ENCODE measurements at regions not wholly inside any gene's neighbourhood (a gene's known extent, or its start where the extent isn't known, plus 50 kb on each side); places are given as distances from the start of the nearest gene placed in this dataset.

GRCh38 chr10:50972591-50972990 lies 87.2 kb upstream of the A1CF start:
- no peaks in the 10 kb centered on the region for H3K9me2 ChIP-seq (replicated peaks; ENCODE audit: insufficient read depth, low read length)
- H3K9ac ChIP-seq (ENCODE audit: low read length), result no peak overlapping the region
- no peak overlapping the region for H3K4me2 ChIP-seq (ENCODE audit: low read depth, low read length, poor library complexity, severe bottlenecking)
- no peak overlapping the region for H3K27ac ChIP-seq (ENCODE audit: low read length)
- no peaks in the 10 kb centered on the region for H3K4me1 ChIP-seq (ENCODE audit: low read length)
- H4K20me1 ChIP-seq (ENCODE audit: insufficient read depth, low read depth, low read length), result no peaks in the 10 kb centered on the region
- H3K9me3 ChIP-seq (ENCODE audit: low read length), result no peaks in the 10 kb centered on the region
- no peaks in the 10 kb centered on the region for H3K36me3 ChIP-seq (ENCODE audit: insufficient read depth, low read length)
- H3K27me3 ChIP-seq (ENCODE audit: low read length), result no peaks in the 10 kb centered on the region
- no peak overlapping the region for H2AFZ ChIP-seq (ENCODE audit: low read length)
- no peak overlapping the region for H3K4me3 ChIP-seq (ENCODE audit: low read length)
- no peak for DNase-seq
- no peaks in the 10 kb centered on the region for H3K79me2 ChIP-seq (ENCODE audit: low read length)

DNA sequence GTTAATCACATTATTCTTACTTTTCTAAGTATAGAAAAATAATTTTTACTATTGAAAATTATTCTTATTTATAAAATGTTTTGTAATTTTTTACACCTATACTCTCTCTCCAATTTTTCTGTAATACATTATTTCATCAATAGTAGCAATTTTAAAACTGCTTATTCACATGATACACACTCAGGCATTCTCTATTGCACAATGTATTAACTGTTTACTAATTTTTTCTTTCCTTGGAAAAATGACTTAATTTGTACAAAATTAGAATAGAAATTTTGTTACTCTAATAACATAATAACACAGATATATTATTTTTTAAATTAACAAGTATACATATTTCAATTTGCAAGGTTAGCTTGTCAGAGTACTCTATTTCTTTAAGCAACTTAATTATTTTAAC lies 92.9 kb upstream of the PRKG1 start:
- no peaks in the 10 kb centered on the region for H3K4me1 ChIP-seq (ENCODE audit: low read length)
- no peak overlapping the region for H3K9ac ChIP-seq (ENCODE audit: low read length)
- no peaks in the 10 kb centered on the region for H4K20me1 ChIP-seq (ENCODE audit: insufficient read depth, low read depth, low read length)
- H3K4me2 ChIP-seq (ENCODE audit: low read depth, low read length, poor library complexity, severe bottlenecking), result no peak overlapping the region
- DNase-seq, result no peak
- H3K27ac ChIP-seq (ENCODE audit: low read length), result no peak overlapping the region
- no peaks in the 10 kb centered on the region for H3K79me2 ChIP-seq (ENCODE audit: low read length)
- H3K9me2 ChIP-seq (replicated peaks; ENCODE audit: insufficient read depth, low read length), result no peaks in the 10 kb centered on the region
- H3K36me3 ChIP-seq (ENCODE audit: insufficient read depth, low read length), result no peaks in the 10 kb centered on the region
- H3K4me3 ChIP-seq (ENCODE audit: low read length), result no peak overlapping the region
- H3K9me3 ChIP-seq (ENCODE audit: low read length), result no peaks in the 10 kb centered on the region
- no peak overlapping the region for H2AFZ ChIP-seq (ENCODE audit: low read length)
- no peaks in the 10 kb centered on the region for H3K27me3 ChIP-seq (ENCODE audit: low read length)

GRCh38 chr10:50981904-50982303 lies 92.4 kb upstream of the PRKG1 start:
- Histone ChIP-seq H3K9me2 (replicated peaks; ENCODE audit: insufficient read depth, low read length) (no peaks in the 10 kb centered on the region), H3K27me3 (ENCODE audit: low read length) (no peaks in the 10 kb centered on the region), H3K36me3 (ENCODE audit: insufficient read depth, low read length) (no peaks in the 10 kb centered on the region), H3K4me1 (ENCODE audit: low read length) (no peaks in the 10 kb centered on the region), H4K20me1 (ENCODE audit: insufficient read depth, low read depth, low read length) (no peaks in the 10 kb centered on the region), H3K79me2 (ENCODE audit: low read length) (no peaks in the 10 kb centered on the region), H3K4me2 (ENCODE audit: low read depth, low read length, poor library complexity, severe bottlenecking) (no peak overlapping the region), H3K4me3 (ENCODE audit: low read length) (no peak overlapping the region), H3K9ac (ENCODE audit: low read length) (no peak overlapping the region), H3K27ac (ENCODE audit: low read length) (no peak overlapping the region), H3K9me3 (ENCODE audit: low read length) (no peaks in the 10 kb centered on the region), H2AFZ (ENCODE audit: low read length) (no peak overlapping the region)
- no peak for DNase-seq

- Histone ChIP-seq H3K4me1 (ENCODE audit: low read length) (no peaks in the 10 kb centered on the region), H3K36me3 (ENCODE audit: insufficient read depth, low read length) (no peaks in the 10 kb centered on the region), H3K9ac (ENCODE audit: low read length) (no peak overlapping the region), H3K4me3 (ENCODE audit: low read length) (no peak overlapping the region), H3K9me3 (ENCODE audit: low read length) (no peaks in the 10 kb centered on the region), H3K27ac (ENCODE audit: low read length) (no peak overlapping the region), H3K4me2 (ENCODE audit: low read depth, low read length, poor library complexity, severe bottlenecking) (no peak overlapping the region), H3K9me2 (replicated peaks; ENCODE audit: insufficient read depth, low read length) (no peaks in the 10 kb centered on the region), H3K79me2 (ENCODE audit: low read length) (no peaks in the 10 kb centered on the region), H4K20me1 (ENCODE audit: insufficient read depth, low read depth, low read length) (no peaks in the 10 kb centered on the region), H2AFZ (ENCODE audit: low read length) (no peak overlapping the region), H3K27me3 (ENCODE audit: low read length) (no peaks in the 10 kb centered on the region)
- DNase-seq, result no peak
Observed at GRCh38 chr10:50982989-50983388, 91.3 kb upstream of the PRKG1 start.

- Histone ChIP-seq H2AFZ (ENCODE audit: low read length) (no peak overlapping the region), H3K9me3 (ENCODE audit: low read length) (no peaks in the 10 kb centered on the region), H3K9ac (ENCODE audit: low read length) (no peak overlapping the region), H3K4me1 (ENCODE audit: low read length) (no peaks in the 10 kb centered on the region), H3K9me2 (replicated peaks; ENCODE audit: insufficient read depth, low read length) (no peaks in the 10 kb centered on the region), H4K20me1 (ENCODE audit: insufficient read depth, low read depth, low read length) (no peaks in the 10 kb centered on the region), H3K4me2 (ENCODE audit: low read depth, low read length, poor library complexity, severe bottlenecking) (no peak overlapping the region), H3K27me3 (ENCODE audit: low read length) (no peaks in the 10 kb centered on the region), H3K79me2 (ENCODE audit: low read length) (no peaks in the 10 kb centered on the region), H3K36me3 (ENCODE audit: insufficient read depth, low read length) (no peaks in the 10 kb centered on the region), H3K27ac (ENCODE audit: low read length) (no peak overlapping the region), H3K4me3 (ENCODE audit: low read length) (no peak overlapping the region)
- no peak for DNase-seq
Observed at GRCh38 chr10:50987934-50988333, 86.4 kb upstream of the PRKG1 start.

DNA sequence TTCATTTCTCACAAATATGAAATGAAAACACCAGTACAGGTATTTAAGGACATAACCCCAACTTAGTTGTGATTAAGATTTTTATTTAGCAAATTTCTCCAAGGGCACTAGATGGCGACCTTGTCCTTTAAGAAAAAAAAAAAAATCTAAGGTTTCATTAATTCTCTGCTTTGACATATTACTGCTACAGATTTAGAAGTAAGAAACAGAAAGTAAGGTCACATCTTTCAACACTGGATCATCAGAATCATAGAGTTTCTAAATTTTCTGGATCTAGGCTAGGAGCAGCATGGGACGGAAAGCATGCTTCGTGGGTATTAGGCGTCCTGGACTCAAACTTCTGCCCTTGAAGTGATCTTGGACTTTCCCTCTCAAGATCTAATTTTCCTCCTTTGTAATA lies 85.5 kb upstream of the PRKG1 start:
- H3K4me3 ChIP-seq (ENCODE audit: low read length), result no peak overlapping the region
- no peak overlapping the region for H3K27ac ChIP-seq (ENCODE audit: low read length)
- no peak overlapping the region for H3K9ac ChIP-seq (ENCODE audit: low read length)
- no peaks in the 10 kb centered on the region for H3K27me3 ChIP-seq (ENCODE audit: low read length)
- H3K9me2 ChIP-seq (replicated peaks; ENCODE audit: insufficient read depth, low read length), result no peaks in the 10 kb centered on the region
- DNase-seq, result peak; percentile 60
- no peak overlapping the region for H3K4me2 ChIP-seq (ENCODE audit: low read depth, low read length, poor library complexity, severe bottlenecking)
- no peaks in the 10 kb centered on the region for H4K20me1 ChIP-seq (ENCODE audit: insufficient read depth, low read depth, low read length)
- no peaks in the 10 kb centered on the region for H3K36me3 ChIP-seq (ENCODE audit: insufficient read depth, low read length)
- no peak overlapping the region for H2AFZ ChIP-seq (ENCODE audit: low read length)
- no peaks in the 10 kb centered on the region for H3K9me3 ChIP-seq (ENCODE audit: low read length)
- no peaks in the 10 kb centered on the region for H3K4me1 ChIP-seq (ENCODE audit: low read length)
- no peaks in the 10 kb centered on the region for H3K79me2 ChIP-seq (ENCODE audit: low read length)

DNA sequence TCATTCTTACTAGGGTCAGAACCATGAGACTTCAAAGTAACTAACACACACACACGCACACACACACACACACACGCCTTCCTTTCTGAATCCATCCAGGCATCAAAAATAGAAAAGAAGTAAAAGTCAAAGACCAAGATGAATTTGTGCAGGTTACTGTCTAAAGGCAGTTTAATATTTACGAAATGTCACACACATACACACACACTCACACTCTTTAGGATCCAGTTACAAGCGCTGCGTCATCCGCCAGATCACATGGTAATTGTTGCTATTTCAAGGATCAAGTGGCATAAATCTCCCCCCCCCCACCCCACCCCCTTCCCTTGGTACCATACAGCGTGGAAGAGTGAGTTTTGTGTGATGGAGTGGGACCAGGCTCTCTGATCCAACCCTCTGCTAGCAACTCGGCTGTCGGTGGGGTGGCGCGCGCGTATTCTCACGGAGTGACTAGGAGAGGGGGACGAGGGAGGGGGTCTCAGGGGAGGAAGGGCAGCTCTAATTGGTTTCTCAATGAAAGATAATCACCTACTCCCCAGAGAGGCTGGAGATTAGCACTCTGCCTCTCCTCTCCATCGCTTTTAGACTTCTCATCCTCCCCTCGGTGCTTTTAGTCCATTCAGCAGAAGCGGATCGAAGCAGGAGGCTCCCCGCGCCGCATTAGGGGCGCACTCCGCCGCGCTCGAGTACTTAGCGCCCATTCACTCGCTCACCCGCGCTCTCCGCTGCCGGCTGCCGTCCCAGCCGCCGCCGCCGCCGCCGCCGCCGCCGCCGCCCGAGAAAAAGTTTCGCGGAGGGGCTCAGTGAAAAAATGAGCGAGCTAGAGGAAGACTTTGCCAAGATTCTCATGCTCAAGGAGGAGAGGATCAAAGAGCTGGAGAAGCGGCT lies 83.5 kb upstream of the PRKG1 start:
- H3K4me1 ChIP-seq (ENCODE audit: low read length), result no peaks in the 10 kb centered on the region
- no peak overlapping the region for H3K27ac ChIP-seq (ENCODE audit: low read length)
- no peak overlapping the region for H3K4me3 ChIP-seq (ENCODE audit: low read length)
- H3K36me3 ChIP-seq (ENCODE audit: insufficient read depth, low read length), result no peaks in the 10 kb centered on the region
- no peak for DNase-seq
- no peak overlapping the region for H3K9ac ChIP-seq (ENCODE audit: low read length)
- no peak overlapping the region for H3K4me2 ChIP-seq (ENCODE audit: low read depth, low read length, poor library complexity, severe bottlenecking)
- no peaks in the 10 kb centered on the region for H4K20me1 ChIP-seq (ENCODE audit: insufficient read depth, low read depth, low read length)
- no peak overlapping the region for H2AFZ ChIP-seq (ENCODE audit: low read length)
- no peaks in the 10 kb centered on the region for H3K9me3 ChIP-seq (ENCODE audit: low read length)
- H3K79me2 ChIP-seq (ENCODE audit: low read length), result no peaks in the 10 kb centered on the region
- no peaks in the 10 kb centered on the region for H3K27me3 ChIP-seq (ENCODE audit: low read length)
- H3K9me2 ChIP-seq (replicated peaks; ENCODE audit: insufficient read depth, low read length), result no peaks in the 10 kb centered on the region

DNA sequence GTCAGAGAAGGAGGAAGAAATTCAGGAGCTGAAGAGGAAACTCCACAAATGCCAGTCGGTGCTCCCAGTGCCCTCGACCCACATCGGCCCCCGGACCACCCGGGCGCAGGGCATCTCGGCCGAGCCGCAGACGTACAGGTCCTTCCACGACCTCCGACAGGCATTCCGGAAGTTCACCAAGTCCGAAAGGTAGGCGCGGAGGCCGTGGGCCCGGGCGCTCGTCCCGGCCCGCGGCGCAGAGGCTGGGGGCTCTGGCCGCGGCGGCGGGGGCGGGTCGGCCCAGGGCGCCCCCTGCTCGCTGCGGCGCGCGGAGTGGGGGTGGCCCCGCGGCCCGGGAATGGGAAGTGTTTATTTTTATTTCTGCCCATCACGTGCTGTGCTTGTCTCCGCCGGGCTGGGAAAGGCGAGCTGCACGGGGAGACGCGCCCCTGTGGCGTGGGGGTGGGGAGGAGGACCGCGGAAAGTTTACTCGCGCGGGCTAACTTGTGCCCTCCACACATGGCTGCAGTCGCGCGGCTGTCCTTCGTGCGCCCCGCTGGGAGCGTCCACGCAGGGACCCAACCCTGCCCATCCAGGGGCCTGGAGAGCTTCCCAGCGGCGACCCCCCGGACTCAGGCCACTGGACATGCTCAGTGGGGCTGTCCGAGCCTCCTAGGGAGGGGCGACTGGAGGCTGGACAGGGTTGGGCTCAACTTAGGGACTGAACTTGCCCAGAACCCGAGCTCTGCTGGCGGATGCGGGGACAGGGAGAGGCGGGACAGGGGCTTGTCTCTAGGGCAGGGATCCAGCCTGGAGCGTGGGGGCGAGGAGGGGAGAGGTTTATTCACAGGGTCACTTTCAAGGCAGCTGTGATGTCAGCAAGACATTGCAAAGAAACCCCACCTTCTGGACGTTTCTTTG lies 82.6 kb upstream of the PRKG1 start:
- Histone ChIP-seq H3K27me3 (ENCODE audit: low read length) (no peaks in the 10 kb centered on the region), H2AFZ (ENCODE audit: low read length) (no peak overlapping the region), H3K4me2 (ENCODE audit: low read depth, low read length, poor library complexity, severe bottlenecking) (no peak overlapping the region), H4K20me1 (ENCODE audit: insufficient read depth, low read depth, low read length) (no peaks in the 10 kb centered on the region), H3K4me1 (ENCODE audit: low read length) (no peaks in the 10 kb centered on the region), H3K9me3 (ENCODE audit: low read length) (no peaks in the 10 kb centered on the region), H3K9ac (ENCODE audit: low read length) (no peak overlapping the region), H3K36me3 (ENCODE audit: insufficient read depth, low read length) (no peaks in the 10 kb centered on the region), H3K27ac (ENCODE audit: low read length) (no peak overlapping the region), H3K79me2 (ENCODE audit: low read length) (no peaks in the 10 kb centered on the region), H3K4me3 (ENCODE audit: low read length) (no peak overlapping the region), H3K9me2 (replicated peaks; ENCODE audit: insufficient read depth, low read length) (no peaks in the 10 kb centered on the region)
- no peak for DNase-seq
